SK-N-SH treated with all-trans-retinoic acid at 6 μM for 48 hours (cell line): ENCODE measurements at regions not wholly inside any gene's neighbourhood (a gene's known extent, or its start where the extent isn't known, plus 50 kb on each side); places are given as distances from the start of the nearest gene placed in this dataset.

ENCODE experiments used
- ARNTL ChIP-seq: fragments of 450-650 bp; formaldehyde crosslinking; IDR thresholded peaks from 2 replicates; pipeline ENCODE4 v1.5.0; 2020; ENCODE audit warnings: low read depth, mild to moderate bottlenecking, moderate library complexity, borderline replicate concordance
- BACH2 ChIP-seq: fragments of 250-450 bp; sonication (Bioruptor Pico); IDR thresholded peaks from 2 replicates; pipeline ENCODE4 v1.9.0; 2021; ENCODE audit warnings: mild to moderate bottlenecking, borderline replicate concordance
- CSDC2 ChIP-seq: fragments of 250-450 bp; sonication (Bioruptor Pico); IDR thresholded peaks from 2 replicates; pipeline ENCODE4 v1.5.0; 2020; ENCODE audit warnings: mild to moderate bottlenecking, moderate library complexity
- RARB ChIP-seq: fragments of 250-450 bp; sonication (Bioruptor Pico); IDR thresholded peaks from 2 replicates; pipeline ENCODE4 v1.8.0; 2021; ENCODE audit warnings: mild to moderate bottlenecking, moderate library complexity
- SNAI2 ChIP-seq: fragments of 250-450 bp; sonication (Bioruptor Pico); IDR thresholded peaks from 2 replicates; pipeline ENCODE4 v1.5.0; 2020; ENCODE audit warnings: mild to moderate bottlenecking, moderate library complexity
- TCF4 ChIP-seq: fragments of 250-450 bp; sonication (Bioruptor Pico); IDR thresholded peaks from 2 replicates; pipeline ENCODE4 v1.8.0; 2021; ENCODE audit warnings: mild to moderate bottlenecking, moderate library complexity, borderline replicate concordance
- ZFP3 ChIP-seq: fragments of 250-450 bp; sonication (Bioruptor Pico); IDR thresholded peaks from 2 replicates; pipeline ENCODE4 v1.5.0; 2020; ENCODE audit warnings: mild to moderate bottlenecking, moderate library complexity
- ZNF8 ChIP-seq: fragments of 450-650 bp; formaldehyde crosslinking; IDR thresholded peaks from 2 replicates; pipeline ENCODE4 v1.5.0; 2020; ENCODE audit warnings: mild to moderate bottlenecking, moderate library complexity
- TF ChIP-seq, protein P1 (sequence below): fragments of 250-450 bp; sonication (Bioruptor Pico); IDR thresholded peaks from 2 replicates; pipeline ENCODE4 v1.8.0; 2021; ENCODE audit warnings: low read depth, mild to moderate bottlenecking, moderate library complexity, borderline replicate concordance
- TF ChIP-seq, protein P2 (sequence below): fragments of 250-450 bp; sonication (Bioruptor Pico); IDR thresholded peaks from 2 replicates; pipeline ENCODE4 v1.8.0; 2020; ENCODE audit warnings: mild to moderate bottlenecking, moderate library complexity, borderline replicate concordance
- TF ChIP-seq, protein P3 (sequence below): fragments of 250-450 bp; sonication (Bioruptor Pico); IDR thresholded peaks from 2 replicates; pipeline ENCODE4 v1.5.1; 2020; ENCODE audit warnings: low read depth, mild to moderate bottlenecking, moderate library complexity

DNA sequence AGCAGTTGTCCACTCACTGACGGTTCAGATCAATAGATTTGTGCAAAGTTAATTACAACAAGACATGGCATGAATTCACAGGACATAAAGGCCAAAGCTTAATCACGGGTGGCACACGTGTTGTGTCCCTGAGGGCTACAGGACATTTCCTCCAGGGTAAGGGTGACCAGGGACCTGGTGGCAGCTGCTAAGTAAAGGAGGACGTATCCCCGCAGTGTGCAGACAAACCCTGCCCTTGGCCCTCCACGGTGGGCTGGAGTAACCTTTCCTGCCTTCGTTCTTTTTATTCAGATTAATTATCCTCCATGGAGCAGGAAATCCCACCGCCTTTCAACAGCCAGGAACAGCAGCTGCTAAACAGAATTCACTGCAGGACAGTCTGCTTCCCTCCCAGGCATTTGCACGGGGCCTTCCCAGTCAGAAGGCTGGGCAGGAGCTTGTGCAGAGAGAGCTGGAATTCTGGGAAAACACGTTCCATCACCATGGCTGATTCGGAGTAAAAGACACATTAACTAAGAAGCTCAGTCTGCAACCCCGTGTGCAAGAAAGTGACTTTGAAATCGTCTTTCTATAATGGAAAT, 289.9 kb upstream of the SFSWAP start:
- TF ChIP-seq ARNTL (CRISPR knock-in tag) (no peak), ZFP3 (CRISPR knock-in tag) (no peak), BACH2 (CRISPR knock-in tag) (no peak), TCF4 (CRISPR knock-in tag) (no peak), CSDC2 (CRISPR knock-in tag) (no peak), ZNF8 (no peak), RARB (CRISPR knock-in tag) (no peak), SNAI2 (CRISPR knock-in tag) (no peak)
- TF ChIP-seq, protein P1, sequence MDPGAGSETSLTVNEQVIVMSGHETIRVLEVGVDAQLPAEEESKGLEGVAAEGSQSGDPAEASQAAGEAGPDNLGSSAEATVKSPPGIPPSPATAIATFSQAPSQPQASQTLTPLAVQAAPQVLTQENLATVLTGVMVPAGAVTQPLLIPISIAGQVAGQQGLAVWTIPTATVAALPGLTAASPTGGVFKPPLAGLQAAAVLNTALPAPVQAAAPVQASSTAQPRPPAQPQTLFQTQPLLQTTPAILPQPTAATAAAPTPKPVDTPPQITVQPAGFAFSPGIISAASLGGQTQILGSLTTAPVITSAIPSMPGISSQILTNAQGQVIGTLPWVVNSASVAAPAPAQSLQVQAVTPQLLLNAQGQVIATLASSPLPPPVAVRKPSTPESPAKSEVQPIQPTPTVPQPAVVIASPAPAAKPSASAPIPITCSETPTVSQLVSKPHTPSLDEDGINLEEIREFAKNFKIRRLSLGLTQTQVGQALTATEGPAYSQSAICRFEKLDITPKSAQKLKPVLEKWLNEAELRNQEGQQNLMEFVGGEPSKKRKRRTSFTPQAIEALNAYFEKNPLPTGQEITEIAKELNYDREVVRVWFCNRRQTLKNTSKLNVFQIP (CRISPR knock-in tag), result no peak
- TF ChIP-seq, protein P2, sequence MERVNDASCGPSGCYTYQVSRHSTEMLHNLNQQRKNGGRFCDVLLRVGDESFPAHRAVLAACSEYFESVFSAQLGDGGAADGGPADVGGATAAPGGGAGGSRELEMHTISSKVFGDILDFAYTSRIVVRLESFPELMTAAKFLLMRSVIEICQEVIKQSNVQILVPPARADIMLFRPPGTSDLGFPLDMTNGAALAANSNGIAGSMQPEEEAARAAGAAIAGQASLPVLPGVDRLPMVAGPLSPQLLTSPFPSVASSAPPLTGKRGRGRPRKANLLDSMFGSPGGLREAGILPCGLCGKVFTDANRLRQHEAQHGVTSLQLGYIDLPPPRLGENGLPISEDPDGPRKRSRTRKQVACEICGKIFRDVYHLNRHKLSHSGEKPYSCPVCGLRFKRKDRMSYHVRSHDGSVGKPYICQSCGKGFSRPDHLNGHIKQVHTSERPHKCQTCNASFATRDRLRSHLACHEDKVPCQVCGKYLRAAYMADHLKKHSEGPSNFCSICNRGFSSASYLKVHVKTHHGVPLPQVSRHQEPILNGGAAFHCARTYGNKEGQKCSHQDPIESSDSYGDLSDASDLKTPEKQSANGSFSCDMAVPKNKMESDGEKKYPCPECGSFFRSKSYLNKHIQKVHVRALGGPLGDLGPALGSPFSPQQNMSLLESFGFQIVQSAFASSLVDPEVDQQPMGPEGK (CRISPR knock-in tag), result no peak
- TF ChIP-seq, protein P3, sequence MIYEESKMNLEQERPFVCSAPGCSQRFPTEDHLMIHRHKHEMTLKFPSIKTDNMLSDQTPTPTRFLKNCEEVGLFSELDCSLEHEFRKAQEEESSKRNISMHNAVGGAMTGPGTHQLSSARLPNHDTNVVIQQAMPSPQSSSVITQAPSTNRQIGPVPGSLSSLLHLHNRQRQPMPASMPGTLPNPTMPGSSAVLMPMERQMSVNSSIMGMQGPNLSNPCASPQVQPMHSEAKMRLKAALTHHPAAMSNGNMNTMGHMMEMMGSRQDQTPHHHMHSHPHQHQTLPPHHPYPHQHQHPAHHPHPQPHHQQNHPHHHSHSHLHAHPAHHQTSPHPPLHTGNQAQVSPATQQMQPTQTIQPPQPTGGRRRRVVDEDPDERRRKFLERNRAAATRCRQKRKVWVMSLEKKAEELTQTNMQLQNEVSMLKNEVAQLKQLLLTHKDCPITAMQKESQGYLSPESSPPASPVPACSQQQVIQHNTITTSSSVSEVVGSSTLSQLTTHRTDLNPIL, result no peak
